Heart right ventricle (tissue), 16 donors: ENCODE measurements at regions not wholly inside any gene's neighbourhood (a gene's known extent, or its start where the extent isn't known, plus 50 kb on each side); places are given as distances from the start of the nearest gene placed in this dataset.
A peak's percentile ranks its signal among the peaks of the same experiment; 100 is the strongest.
"Not testable (repeated sequence)": the region's sequence is repeated elsewhere in the genome, so short reads cannot be mapped to it uniquely, and the experiment has no call there.

Source experiments
- ATAC-seq, 8 donors: fragments of 200-7000 bp; cut with Tn5 transposase; one replicate each; pipeline ENCODE4 v1.9.1; 2020; ENCODE audit warnings: mild to moderate bottlenecking in 8 of 8, moderate library complexity in 8 of 8, moderate number of reproducible peaks in 1 of 8
- DNase-seq, 2 donors: peaks; one replicate each; pipeline ENCODE4 v3.0.0-alpha.2; 2020
- H3K27ac ChIP-seq, 10 donors: fragments of 200-600 bp; sonication (generic) in 2 of 10; one replicate each; pipeline versions ENCODE4 v1.5.0 to v1.8.0; 2020 to 2022; ENCODE audit warnings: mild to moderate bottlenecking in 3 of 10
- H3K27me3 ChIP-seq, 7 donors: fragments of 200-600 bp; one replicate each; pipeline ENCODE4 v1.8.0; 2021 to 2022; ENCODE audit warnings: mild to moderate bottlenecking in 2 of 7
- H3K36me3 ChIP-seq, 9 donors: fragments of 200-600 bp; sonication (generic) in 1 of 9; one replicate each; pipeline versions ENCODE4 v1.5.0 to v1.8.0; 2020 to 2022; ENCODE audit warnings: mild to moderate bottlenecking in 2 of 9
- H3K4me1 ChIP-seq, 9 donors: fragments of 200-600 bp; sonication (generic) in 1 of 9; one replicate each; pipeline versions ENCODE4 v1.5.0 to v1.8.0; 2020 to 2022; ENCODE audit warnings: mild to moderate bottlenecking in 4 of 9
- H3K4me3 ChIP-seq, 10 donors: fragments of 200-600 bp; sonication (generic) in 2 of 10; one replicate each; pipeline versions ENCODE4 v1.5.0 to v1.8.0; 2020 to 2022; ENCODE audit warnings: mild to moderate bottlenecking in 7 of 10, moderate library complexity in 2 of 10
- H3K9me3 ChIP-seq, 11 donors: fragments of 200-600 bp in 10 of 11; sonication (generic) in 2 of 11; one replicate each; pipeline versions ENCODE4 v1.5.0 to v1.8.0; 2013 to 2022; ENCODE audit warnings: mild to moderate bottlenecking in 2 of 11, control low read depth in 1 of 11, moderate library complexity in 1 of 11
- WGBS, 2 donors: extraction: QIAGEN DNeasy Blood & Tissue Kit; methylation state at CpG; one replicate each; pipeline ENCODE4 v1.1.7; 2013; ENCODE audit warnings: inconsistent platforms in 1 of 2; 5-methylcytosine and 5-hydroxymethylcytosine counted together
- intact Hi-C, 10 donors: fragments of 100-400 bp; cut with DNase I; formaldehyde crosslinking; loops; one replicate each; pipeline versions ENCODE4 v1.11.1 to v1.14.2; 2022
- donor health status: Arrhythmogenic right ventricular cardiomyopathy.
- donor health status: ischemic (EF 13 %, LVEDD 7.1; RV severe dilation, severe dysfunction).
- donor health status: healthy with polysubstance abuse.
- donor health status: DM: no; HTN: yes; CAD: no.
- donor health status: DM: no; HTN: no; CAD: no.
- donor health status: ischemic (EF 25% LVEDD 6.9; RV normal size, moderate dysfunction).
- donor health status: ischemic (EF 25% LVEDD 5.7; RV mildly dilated, moderate dysfunction).
- donor health status: healthy.
- donor health status: DM: yes; HTN: yes; CAD: no.
- donor health status: Ischemic cardiomyopathy.
- donor health status: ischemic (EF 35%, LVEDD 5.7; RV mildly dilated, moderate dysfunction).
- donor health status: nonischemic (EF 11% LVEDD 7.7; RV severe dilation, severe dysfunction).
- donor health status: DM: yes; HTN: yes; CAD: no.
- donor health status: PGD.
- donor health status: ischemic (EF 29% LVEDD 5.4; RV normal size, mild dysfunction).
- donor health status: nonischemic (EF 23%, LVEDD 6.1; RV moderate dilation, normal function).

DNA sequence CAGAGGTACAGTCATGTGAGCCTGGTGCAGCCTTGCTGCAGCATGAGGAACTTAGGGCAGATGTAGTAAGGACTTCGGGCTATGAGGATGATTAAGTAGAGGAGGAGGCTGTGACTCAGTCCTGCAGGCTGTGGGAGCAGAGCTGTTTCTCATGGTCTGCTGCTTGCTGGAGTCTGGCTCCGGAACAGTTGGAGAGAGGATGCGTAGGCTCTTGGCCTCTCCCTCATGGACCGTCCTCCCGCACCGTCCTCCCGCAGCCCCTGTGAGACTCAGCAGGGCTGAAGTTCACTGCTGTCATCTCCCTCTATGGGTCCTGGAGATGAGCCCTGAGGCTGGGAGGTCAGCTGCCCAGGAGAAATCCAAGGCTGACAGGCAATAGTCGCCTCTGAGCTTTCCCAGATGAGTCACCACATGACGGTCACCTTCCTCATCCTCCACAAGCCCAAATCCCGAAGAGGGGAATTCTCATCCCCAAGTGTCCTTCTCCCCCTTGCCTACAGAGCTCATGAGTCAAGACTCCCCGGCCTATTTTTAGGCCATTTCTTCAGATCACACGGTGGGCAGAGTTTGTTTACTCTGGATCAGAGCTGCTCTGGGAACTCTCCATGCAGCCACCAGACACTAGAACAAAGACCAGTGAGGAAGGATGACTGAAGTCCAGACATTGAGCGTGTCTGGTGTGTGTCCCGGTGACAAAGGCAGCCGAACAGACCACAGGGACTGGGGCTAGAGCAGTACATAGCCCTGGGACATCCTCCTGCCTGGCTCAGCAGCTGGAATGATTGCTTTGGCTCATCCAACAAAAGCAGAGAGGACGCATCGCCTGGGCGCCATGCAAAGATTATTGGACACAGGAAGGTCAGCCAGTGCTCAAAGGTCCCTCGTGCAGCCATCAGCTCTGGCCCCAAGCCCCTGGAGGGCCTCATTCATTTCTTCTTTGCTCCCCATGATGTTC, 134.5 kb downstream of the NPIPB11 start:
- Histone ChIP-seq H3K4me1 (peaks cover 0 to 46% (median 10%) of the 10 kb centered on the region in 9 donors), H3K27ac (peak overlapping the region in 8 of 10 donors; percentile 13 to 73 (median 53))
- ATAC-seq = peak; percentile 56 to 73 (median 64)
- H3K4me3 ChIP-seq, H3K9me3 ChIP-seq, intact Hi-C loops, H3K36me3 ChIP-seq, H3K27me3 ChIP-seq: not testable (repeated sequence)
- DNase-seq = peak in 1 of 2 donors; percentile 60
- WGBS, 2 donors = 39 to 41% methylated on average over 7 to 18 of the region's 19 CpGs

- H3K4me3 ChIP-seq, ATAC-seq, H3K36me3 ChIP-seq, DNase-seq, H3K9me3 ChIP-seq, H3K27me3 ChIP-seq, intact Hi-C loops: not testable (repeated sequence)
- Histone ChIP-seq H3K4me1 (peaks cover 0 to 51% (median 10%) of the 10 kb centered on the region in 9 donors), H3K27ac (peak overlapping the region in 4 of 10 donors; percentile 51 to 73 (median 60))
Observed at GRCh38 chr16:29270923-29271322, 135.6 kb downstream of the NPIPB11 start.

DNA sequence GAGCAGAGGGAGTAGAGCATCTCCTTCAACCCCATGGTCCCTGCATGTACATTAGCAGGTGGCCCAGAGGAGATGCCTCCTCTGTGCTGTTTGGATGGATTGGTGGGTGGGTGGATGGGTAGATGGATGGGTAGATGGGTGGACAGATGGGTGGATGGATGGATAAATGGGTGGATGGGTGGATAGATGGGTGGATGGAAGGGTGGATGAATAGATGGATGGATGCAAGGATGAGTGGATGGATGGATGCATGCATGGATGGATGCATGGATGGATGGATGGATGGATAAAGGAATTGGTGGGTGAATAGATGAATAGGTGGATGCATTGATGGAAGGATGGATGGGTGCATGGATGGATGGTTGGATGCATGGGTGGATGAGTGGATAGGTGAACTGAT, 136.5 kb downstream of the NPIPB11 start:
- H3K27me3 ChIP-seq, H3K36me3 ChIP-seq, DNase-seq, H3K9me3 ChIP-seq, H3K4me3 ChIP-seq, ATAC-seq, intact Hi-C loops: not testable (repeated sequence)
- Histone ChIP-seq H3K27ac (peak overlapping the region in 1 of 10 donors; percentile 73), H3K4me1 (peaks cover 0 to 54% (median 12%) of the 10 kb centered on the region in 9 donors)

- WGBS, 2 donors = 59 to 68% methylated on average over 9 of the region's 10 CpGs
- H3K27me3 ChIP-seq, H3K9me3 ChIP-seq, ATAC-seq, intact Hi-C loops, H3K36me3 ChIP-seq, H3K4me3 ChIP-seq, DNase-seq: not testable (repeated sequence)
- peaks cover 7 to 61% (median 19%) of the 10 kb centered on the region in 9 donors for H3K4me1 ChIP-seq
- peak overlapping the region in 2 of 10 donors; percentile 7 to 73 for H3K27ac ChIP-seq
Observed at GRCh38 chr16:29269192-29269811, 137.2 kb downstream of the NPIPB11 start.

GRCh38 chr16:29268785-29269191, 137.7 kb downstream of the NPIPB11 start:
- H3K9me3 ChIP-seq, DNase-seq, intact Hi-C loops, H3K4me3 ChIP-seq, H3K27me3 ChIP-seq, H3K36me3 ChIP-seq: not testable (repeated sequence)
- ATAC-seq = peak in 1 of 8 donors; percentile 5
- peak overlapping the region in 2 of 10 donors; percentile 7 to 73 for H3K27ac ChIP-seq
- peaks cover 7 to 66% (median 20%) of the 10 kb centered on the region in 9 donors for H3K4me1 ChIP-seq
- WGBS, 2 donors = 71 to 77% methylated on average over 4 to 6 of the region's 6 CpGs

- H3K9me3 ChIP-seq, DNase-seq, intact Hi-C loops, H3K27me3 ChIP-seq, ATAC-seq, H3K36me3 ChIP-seq, H3K4me3 ChIP-seq: not testable (repeated sequence)
- 81 to 89% methylated on average over 14 of the region's 14 CpGs for WGBS, 2 donors
- H3K4me1 ChIP-seq = peaks cover 7 to 71% (median 20%) of the 10 kb centered on the region in 9 donors
- peak overlapping the region in 2 of 10 donors; percentile 7 to 73 for H3K27ac ChIP-seq
Observed at GRCh38 chr16:29268348-29268747, 138.2 kb downstream of the NPIPB11 start.

DNA sequence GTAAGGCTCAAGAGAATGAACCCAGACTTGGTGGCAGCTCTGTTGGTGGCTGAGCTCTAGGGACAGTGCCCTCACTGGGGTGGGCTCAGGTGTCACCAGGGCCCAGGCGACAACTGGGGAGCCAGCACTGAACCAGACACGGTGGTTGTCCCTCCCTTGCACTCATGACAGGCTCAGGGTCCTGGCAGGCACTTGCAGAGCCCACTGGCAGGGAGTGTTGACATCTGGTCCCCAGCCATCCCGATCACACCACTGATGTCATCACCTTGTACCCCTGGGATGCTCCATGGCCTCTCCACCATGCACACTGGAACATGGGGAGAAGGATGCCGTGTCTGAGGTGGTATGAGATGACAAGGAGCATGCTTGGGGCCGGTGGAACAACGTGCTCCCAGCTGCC, 138.6 kb downstream of the NPIPB11 start:
- H3K9me3 ChIP-seq, H3K4me3 ChIP-seq, intact Hi-C loops, ATAC-seq, DNase-seq, H3K27me3 ChIP-seq, H3K36me3 ChIP-seq: not testable (repeated sequence)
- WGBS, 2 donors = 57 to 77% methylated on average over 4 to 6 of the region's 6 CpGs
- Histone ChIP-seq H3K4me1 (peaks cover 7 to 72% (median 21%) of the 10 kb centered on the region in 9 donors), H3K27ac (peak overlapping the region in 3 of 10 donors; percentile 8 to 67 (median 65))

DNA sequence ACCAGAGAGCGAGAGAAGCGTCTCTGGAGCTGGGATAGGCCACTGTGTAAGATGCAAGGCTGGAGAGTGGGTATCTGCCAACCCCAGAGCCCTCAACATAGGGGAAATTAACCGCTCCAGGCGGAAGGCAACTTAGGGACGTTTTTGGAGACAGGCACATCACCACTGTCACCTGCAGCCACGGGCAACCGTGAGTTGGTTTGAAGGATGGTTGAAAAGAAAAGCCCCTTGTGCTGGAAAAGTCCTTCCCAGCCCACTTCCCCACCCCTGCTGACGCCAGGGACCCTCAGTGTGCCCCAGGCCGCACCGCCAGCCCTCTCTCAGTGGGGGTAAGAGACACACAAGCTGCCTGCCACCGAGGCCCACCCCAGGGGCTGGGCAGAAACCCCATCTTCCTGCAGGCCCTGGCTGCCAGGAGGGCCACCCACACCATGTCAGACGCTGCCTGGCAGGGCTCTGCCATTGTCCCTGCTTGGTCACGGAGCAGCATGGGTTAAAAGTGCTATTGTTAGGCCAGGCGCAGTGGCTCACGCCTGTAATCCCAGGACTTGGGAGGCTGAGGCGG, 139.4 kb downstream of the NPIPB11 start:
- H3K4me1 ChIP-seq = peaks cover 12 to 72% (median 24%) of the 10 kb centered on the region in 9 donors
- H3K27ac ChIP-seq = peak overlapping the region in 7 of 10 donors; percentile 22 to 80 (median 62)
- DNase-seq, intact Hi-C loops, ATAC-seq, H3K9me3 ChIP-seq, H3K4me3 ChIP-seq, H3K36me3 ChIP-seq, H3K27me3 ChIP-seq: not testable (repeated sequence)
- 68 to 73% methylated on average over 14 to 16 of the region's 16 CpGs for WGBS, 2 donors

- intact Hi-C loops, H3K4me3 ChIP-seq, DNase-seq, H3K27me3 ChIP-seq, H3K36me3 ChIP-seq, H3K9me3 ChIP-seq: not testable (repeated sequence)
- Histone ChIP-seq H3K4me1 (peaks cover 13 to 71% (median 27%) of the 10 kb centered on the region in 9 donors), H3K27ac (peak overlapping the region in 7 of 10 donors; percentile 22 to 80 (median 58))
- ATAC-seq = peak in 5 of 8 donors; percentile 1 to 38 (median 7)
- WGBS, 2 donors = 32 to 44% methylated on average over 7 of the region's 7 CpGs
Observed at GRCh38 chr16:29266612-29267011, 139.9 kb downstream of the NPIPB11 start.

GRCh38 chr16:29265255-29265853, 141.2 kb downstream of the NPIPB11 start:
- H3K36me3 ChIP-seq, H3K27me3 ChIP-seq, intact Hi-C loops, H3K9me3 ChIP-seq, H3K4me3 ChIP-seq: not testable (repeated sequence)
- Histone ChIP-seq H3K4me1 (peaks cover 11 to 76% (median 32%) of the 10 kb centered on the region in 9 donors), H3K27ac (peak overlapping the region; percentile 59 to 93 (median 80))
- ATAC-seq = peak; percentile 81 to 89 (median 84)
- peak; percentile 95 to 96 for DNase-seq
- 14 to 27% methylated on average over 5 to 7 of the region's 9 CpGs for WGBS, 2 donors
